Stimulated activated CD4-positive, alpha-beta T cell treated with anti-CD3 and anti-CD28 coated beads, Interleukin-1b, Interleukin-23, amount 100 ng/mL, for 48 hours (primary cell): ENCODE measurements at regions not wholly inside any gene's neighbourhood (a gene's known extent, or its start where the extent isn't known, plus 50 kb on each side); places are given as distances from the start of the nearest gene placed in this dataset.
"Not testable (repeated sequence)": the region's sequence is repeated elsewhere in the genome, so short reads cannot be mapped to it uniquely, and the experiment has no call there.

ENCODE experiments used
- DNase-seq: peaks from one replicate; pipeline ENCODE4 v3.0.0-alpha.2; 2020

GRCh38 chr10:4434105-4434504, 391.9 kb upstream of the AKR1E2 start:
- DNase-seq = no peak

GRCh38 chr10:4431114-4431863, 394.7 kb upstream of the AKR1E2 start:
- DNase-seq = no peak

GRCh38 chr10:4429571-4429970, 396.4 kb upstream of the AKR1E2 start:
- no peak for DNase-seq

- no peak for DNase-seq
These were observed 398.5 kb upstream of the AKR1E2 start for GRCh38 chr10:4427532-4427931.

GRCh38 chr10:4426866-4427265, 399.1 kb upstream of the AKR1E2 start:
- DNase-seq = no peak

- DNase-seq = no peak
These were observed 416.7 kb upstream of the AKR1E2 start for GRCh38 chr10:4409319-4409718.

- no peak for DNase-seq
These were observed 418.2 kb upstream of the AKR1E2 start for GRCh38 chr10:4407783-4408182.

- DNase-seq = no peak
These were observed 420.2 kb upstream of the AKR1E2 start for GRCh38 chr10:4405828-4406227.

GRCh38 chr10:4403638-4404252, 422.3 kb upstream of the AKR1E2 start:
- DNase-seq = no peak

GRCh38 chr10:4401080-4401479, 424.9 kb upstream of the AKR1E2 start:
- DNase-seq = not testable (repeated sequence)

GRCh38 chr10:4399556-4399955, 426.5 kb upstream of the AKR1E2 start:
- DNase-seq = no peak

- no peak for DNase-seq
These were observed 427.4 kb upstream of the AKR1E2 start for GRCh38 chr10:4398602-4399001.

- DNase-seq = no peak
These were observed 428.7 kb upstream of the AKR1E2 start for GRCh38 chr10:4397337-4397736.

GRCh38 chr10:4396401-4397283, 429.4 kb upstream of the AKR1E2 start:
- DNase-seq = no peak

- DNase-seq = no peak
These were observed 430.3 kb upstream of the AKR1E2 start for GRCh38 chr10:4395731-4396130.

- DNase-seq = not testable (repeated sequence)
These were observed 431.6 kb upstream of the AKR1E2 start for GRCh38 chr10:4394455-4394854.

GRCh38 chr10:4391683-4392082, 434.3 kb upstream of the AKR1E2 start:
- no peak for DNase-seq

- DNase-seq = no peak
These were observed 435.8 kb upstream of the AKR1E2 start for GRCh38 chr10:4390219-4390618.

- no peak for DNase-seq
These were observed 440.7 kb upstream of the AKR1E2 start for GRCh38 chr10:4385231-4385870.

GRCh38 chr10:4384245-4384644, 441.8 kb upstream of the AKR1E2 start:
- DNase-seq = no peak

- no peak for DNase-seq
These were observed 442.3 kb upstream of the AKR1E2 start for GRCh38 chr10:4383651-4384098.

- DNase-seq = no peak
These were observed 443.2 kb upstream of the AKR1E2 start for GRCh38 chr10:4382811-4383210.

GRCh38 chr10:4373612-4374011, 452.4 kb upstream of the AKR1E2 start:
- no peak for DNase-seq
